ENCODE measurements at regions not wholly inside any gene's neighbourhood (a gene's known extent, or its start where the extent isn't known, plus 50 kb on each side); places are given as distances from the start of the nearest gene placed in this dataset.

DNA sequence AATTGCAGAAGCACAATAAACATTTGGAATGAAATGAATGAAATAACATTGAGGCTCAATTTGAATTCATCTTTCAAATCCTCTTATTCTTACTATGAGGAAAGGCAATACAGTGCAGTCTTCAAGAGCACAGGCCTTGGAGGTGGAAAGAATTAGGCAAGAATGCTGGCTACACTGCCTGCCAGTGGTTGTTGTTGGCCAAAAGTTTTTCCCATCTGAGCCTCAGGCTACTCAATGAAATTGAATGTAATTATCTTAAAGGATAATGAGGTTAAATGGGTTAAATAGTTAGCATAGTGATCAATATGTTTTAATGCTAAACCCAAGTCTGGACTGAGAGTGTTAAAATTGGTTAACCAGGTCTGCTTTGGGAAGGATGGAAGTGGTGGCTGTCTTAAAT is 140.9 kb downstream of the MBL2 start:
- TF ChIP-seq, protein P1, sequence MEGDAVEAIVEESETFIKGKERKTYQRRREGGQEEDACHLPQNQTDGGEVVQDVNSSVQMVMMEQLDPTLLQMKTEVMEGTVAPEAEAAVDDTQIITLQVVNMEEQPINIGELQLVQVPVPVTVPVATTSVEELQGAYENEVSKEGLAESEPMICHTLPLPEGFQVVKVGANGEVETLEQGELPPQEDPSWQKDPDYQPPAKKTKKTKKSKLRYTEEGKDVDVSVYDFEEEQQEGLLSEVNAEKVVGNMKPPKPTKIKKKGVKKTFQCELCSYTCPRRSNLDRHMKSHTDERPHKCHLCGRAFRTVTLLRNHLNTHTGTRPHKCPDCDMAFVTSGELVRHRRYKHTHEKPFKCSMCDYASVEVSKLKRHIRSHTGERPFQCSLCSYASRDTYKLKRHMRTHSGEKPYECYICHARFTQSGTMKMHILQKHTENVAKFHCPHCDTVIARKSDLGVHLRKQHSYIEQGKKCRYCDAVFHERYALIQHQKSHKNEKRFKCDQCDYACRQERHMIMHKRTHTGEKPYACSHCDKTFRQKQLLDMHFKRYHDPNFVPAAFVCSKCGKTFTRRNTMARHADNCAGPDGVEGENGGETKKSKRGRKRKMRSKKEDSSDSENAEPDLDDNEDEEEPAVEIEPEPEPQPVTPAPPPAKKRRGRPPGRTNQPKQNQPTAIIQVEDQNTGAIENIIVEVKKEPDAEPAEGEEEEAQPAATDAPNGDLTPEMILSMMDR (IDR thresholded peaks at IDR 0.05) = no peak
- TF ChIP-seq POLR2A (IDR thresholded peaks at IDR 0.05) (no peak), EP300 (IDR thresholded peaks at IDR 0.05) (no peak)
- no peak for DNase-seq (ENCODE audit: low spot score in 2 of 2)
- H3K4me1 ChIP-seq = no peaks in the 10 kb centered on the region
- no peak overlapping the region for H3K4me3 ChIP-seq
- H3K36me3 ChIP-seq = no peaks in the 10 kb centered on the region
- no peaks in the 10 kb centered on the region for H3K27me3 ChIP-seq
- H3K9me3 ChIP-seq = no peaks in the 10 kb centered on the region
- no peak overlapping the region for H3K27ac ChIP-seq

- H3K27ac ChIP-seq = no peak overlapping the region
- H3K4me3 ChIP-seq = no peak overlapping the region
- H3K4me1 ChIP-seq = no peaks in the 10 kb centered on the region
- no peaks in the 10 kb centered on the region for H3K27me3 ChIP-seq
- no peak for DNase-seq (ENCODE audit: low spot score in 2 of 2)
- TF ChIP-seq, protein P1 (IDR thresholded peaks at IDR 0.05) = no peak
- TF ChIP-seq POLR2A (IDR thresholded peaks at IDR 0.05) (no peak), EP300 (IDR thresholded peaks at IDR 0.05) (no peak)
- H3K36me3 ChIP-seq = no peaks in the 10 kb centered on the region
- 19 to 23% methylated on average over 3 of the region's 3 CpGs for WGBS, 2 donors
- H3K9me3 ChIP-seq = peaks cover 0 to 3% (median 0%) of the 10 kb centered on the region in 4 donors
Measured at GRCh38 chr10:52632591-52632990, 140.0 kb downstream of the MBL2 start.

- Histone ChIP-seq H3K4me3 (no peak overlapping the region), H3K9me3 (peaks cover 0 to 3% (median 0%) of the 10 kb centered on the region in 4 donors), H3K4me1 (no peaks in the 10 kb centered on the region), H3K27ac (no peak overlapping the region), H3K36me3 (no peaks in the 10 kb centered on the region), H3K27me3 (no peaks in the 10 kb centered on the region)
- no peak for DNase-seq (ENCODE audit: low spot score in 2 of 2)
- TF ChIP-seq POLR2A (IDR thresholded peaks at IDR 0.05) = no peak
- TF ChIP-seq, protein P1 (IDR thresholded peaks at IDR 0.05) = no peak
- no peak for TF ChIP-seq EP300 (IDR thresholded peaks at IDR 0.05)
- WGBS, 2 donors = 78 to 85% methylated on average over 2 of the region's 2 CpGs
Measured at GRCh38 chr10:52633266-52633665, 139.3 kb downstream of the MBL2 start.

- no peak overlapping the region for H3K27ac ChIP-seq
- no peak for DNase-seq (ENCODE audit: low spot score in 2 of 2)
- no peaks in the 10 kb centered on the region for H3K27me3 ChIP-seq
- no peaks in the 10 kb centered on the region for H3K36me3 ChIP-seq
- no peaks in the 10 kb centered on the region for H3K4me1 ChIP-seq
- peaks cover 0 to 3% (median 0%) of the 10 kb centered on the region in 4 donors for H3K9me3 ChIP-seq
- TF ChIP-seq EP300 (IDR thresholded peaks at IDR 0.05) (no peak), POLR2A (IDR thresholded peaks at IDR 0.05) (no peak)
- TF ChIP-seq, protein P1 (IDR thresholded peaks at IDR 0.05) = no peak
- H3K4me3 ChIP-seq = no peak overlapping the region
- WGBS, 2 donors = 62 to 72% methylated on average over 1 of the region's 1 CpG
Measured at GRCh38 chr10:52635651-52636050, 136.9 kb downstream of the MBL2 start.

DNA sequence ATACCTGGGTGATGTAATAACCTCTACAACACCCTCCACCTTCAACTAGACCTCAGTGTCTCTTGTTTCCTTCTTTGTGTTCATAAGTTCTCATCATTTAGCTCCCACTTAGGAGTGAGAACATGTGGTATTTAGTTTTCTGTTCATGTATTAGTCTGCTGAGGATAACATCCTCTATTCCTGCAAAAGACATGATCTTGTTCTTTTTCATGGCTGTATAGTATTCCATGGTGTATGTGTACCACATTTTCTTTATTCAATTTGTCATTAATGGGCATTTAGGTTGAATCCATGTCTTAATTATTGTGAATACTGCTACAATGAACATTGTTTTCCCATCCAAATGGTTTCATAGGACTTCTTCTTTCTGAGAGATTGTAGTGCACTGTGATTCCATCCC is 135.7 kb downstream of the MBL2 start:
- no peaks in the 10 kb centered on the region for H3K36me3 ChIP-seq
- no peak overlapping the region for H3K27ac ChIP-seq
- no peak for TF ChIP-seq EP300 (IDR thresholded peaks at IDR 0.05)
- TF ChIP-seq, protein P1 (IDR thresholded peaks at IDR 0.05) = no peak
- TF ChIP-seq POLR2A (IDR thresholded peaks at IDR 0.05) = no peak
- DNase-seq (ENCODE audit: low spot score in 2 of 2) = no peak
- H3K4me3 ChIP-seq = no peak overlapping the region
- H3K27me3 ChIP-seq = no peaks in the 10 kb centered on the region
- no peaks in the 10 kb centered on the region for H3K4me1 ChIP-seq
- peaks cover 0 to 3% (median 0%) of the 10 kb centered on the region in 4 donors for H3K9me3 ChIP-seq
